NB4 (cell line): ENCODE measurements at regions not wholly inside any gene's neighbourhood (a gene's known extent, or its start where the extent isn't known, plus 50 kb on each side); places are given as distances from the start of the nearest gene placed in this dataset.

Experiments used
- CTCF ChIP-seq: IDR thresholded peaks from one replicate; pipeline ENCODE4 v1.5.1; 2012; ENCODE audit warnings: low read depth, low read length
- POLR2A ChIP-seq: IDR thresholded peaks from 2 replicates; pipeline ENCODE4 v1.6.1; 2011; ENCODE audit warnings: mild to moderate bottlenecking; ENCODE audit not compliant: insufficient read length; ENCODE audit errors: extremely low read depth

GRCh38 chr10:108244443-108245228 is 1080.1 kb upstream of the SORCS1 start:
- TF ChIP-seq CTCF (no peak), POLR2A (no peak)
